Kidney (tissue), 13 donors: ENCODE measurements at regions not wholly inside any gene's neighbourhood (a gene's known extent, or its start where the extent isn't known, plus 50 kb on each side); places are given as distances from the start of the nearest gene placed in this dataset.

Source experiments
- DNase-seq, 5 donors: peaks; one replicate each; pipeline ENCODE4 v3.0.0-alpha.2; 2013 to 2020
- FAIRE-seq: peaks from 2 replicates; lab custom pipeline; 2012; peaks lifted over from hg19 to GRCh38; lab: Jason Lieb, UNC
- H3K27ac ChIP-seq, 2 donors: one replicate each; pipeline ENCODE4 v1.7.0; 2013; ENCODE audit warnings: low read depth in 2 of 2, low read length in 2 of 2, inconsistent platforms in 1 of 2
- H3K27me3 ChIP-seq: one replicate; pipeline ENCODE4 v1.7.1; 2013; ENCODE audit warnings: low read length, inconsistent platforms; ENCODE audit not compliant: control insufficient read depth, insufficient read depth
- H3K36me3 ChIP-seq, 3 donors: one replicate each; pipeline versions ENCODE4 v1.7.0 to v1.7.1; 2013; ENCODE audit warnings: low read length in 3 of 3, control low read depth in 1 of 3, inconsistent platforms in 1 of 3; ENCODE audit not compliant: insufficient read depth in 3 of 3, control insufficient read depth in 2 of 3
- H3K4me1 ChIP-seq, 3 donors: one replicate each; pipeline versions ENCODE4 v1.7.0 to v1.7.1; 2013; ENCODE audit warnings: low read length in 3 of 3, inconsistent platforms in 1 of 3, low read depth in 1 of 3; ENCODE audit not compliant: control insufficient read depth in 2 of 3, insufficient read depth in 2 of 3
- H3K4me3 ChIP-seq, 3 donors: one replicate each; pipeline versions ENCODE4 v1.7.0 to v1.8.1; 2013; ENCODE audit warnings: low read length in 3 of 3, control low read depth in 1 of 3, inconsistent platforms in 1 of 3
- H3K9ac ChIP-seq, 3 donors: one replicate each; pipeline versions ENCODE4 v1.7.0 to v1.7.1; 2013; ENCODE audit warnings: low read length in 3 of 3, control low read depth in 1 of 3, inconsistent platforms in 1 of 3
- H3K9me3 ChIP-seq, 3 donors: one replicate each; pipeline versions ENCODE4 v1.7.0 to v1.7.1; 2013; ENCODE audit warnings: low read length in 3 of 3, control low read depth in 1 of 3, inconsistent platforms in 1 of 3; ENCODE audit not compliant: control insufficient read depth in 2 of 3, insufficient read depth in 1 of 3
- intact Hi-C: fragments of 100-400 bp; cut with DNase I; formaldehyde crosslinking; loops from one replicate; pipeline ENCODE4 v1.11.1; 2022
- TF ChIP-seq, protein P1 (sequence below): IDR thresholded peaks from 3 replicates; pipeline ENCODE4 v1.5.1; 2012; ENCODE audit warnings: mild to moderate bottlenecking, moderate library complexity, borderline replicate concordance; ENCODE audit not compliant: insufficient read depth; ENCODE audit errors: extremely low read depth
- donor health status: control.
- donor health status: control.
- donor health status: control.
- donor health status: control.
- donor health status: control.
- donor health status: DM: yes; HTN: yes; CAD: no.
- donor health status: Normal renal cell carcinoma (clear cell type).

DNA sequence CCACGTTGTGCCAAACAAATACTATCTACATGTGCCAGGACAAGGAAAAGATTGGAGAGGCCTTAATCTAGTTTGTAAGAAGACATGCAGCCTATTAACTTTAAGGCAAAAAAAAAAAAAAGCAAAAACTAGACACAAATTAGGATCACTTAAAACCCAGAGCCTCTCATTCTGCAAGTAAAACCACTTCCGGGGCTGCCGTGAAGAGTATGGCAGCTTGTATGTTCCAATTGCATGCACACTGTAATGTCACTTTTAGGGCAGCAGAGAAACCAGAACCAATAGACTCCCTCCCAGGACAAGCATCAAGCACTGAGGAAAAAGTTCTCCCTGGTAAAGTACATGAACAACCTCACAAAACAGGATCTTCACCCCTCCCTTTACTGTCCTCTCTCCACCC is 70.6 kb downstream of the RSL24D1 start:
- TF ChIP-seq, protein P1, sequence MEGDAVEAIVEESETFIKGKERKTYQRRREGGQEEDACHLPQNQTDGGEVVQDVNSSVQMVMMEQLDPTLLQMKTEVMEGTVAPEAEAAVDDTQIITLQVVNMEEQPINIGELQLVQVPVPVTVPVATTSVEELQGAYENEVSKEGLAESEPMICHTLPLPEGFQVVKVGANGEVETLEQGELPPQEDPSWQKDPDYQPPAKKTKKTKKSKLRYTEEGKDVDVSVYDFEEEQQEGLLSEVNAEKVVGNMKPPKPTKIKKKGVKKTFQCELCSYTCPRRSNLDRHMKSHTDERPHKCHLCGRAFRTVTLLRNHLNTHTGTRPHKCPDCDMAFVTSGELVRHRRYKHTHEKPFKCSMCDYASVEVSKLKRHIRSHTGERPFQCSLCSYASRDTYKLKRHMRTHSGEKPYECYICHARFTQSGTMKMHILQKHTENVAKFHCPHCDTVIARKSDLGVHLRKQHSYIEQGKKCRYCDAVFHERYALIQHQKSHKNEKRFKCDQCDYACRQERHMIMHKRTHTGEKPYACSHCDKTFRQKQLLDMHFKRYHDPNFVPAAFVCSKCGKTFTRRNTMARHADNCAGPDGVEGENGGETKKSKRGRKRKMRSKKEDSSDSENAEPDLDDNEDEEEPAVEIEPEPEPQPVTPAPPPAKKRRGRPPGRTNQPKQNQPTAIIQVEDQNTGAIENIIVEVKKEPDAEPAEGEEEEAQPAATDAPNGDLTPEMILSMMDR: no peak
- Histone ChIP-seq H3K9me3 (no peaks in the 10 kb centered on the region), H3K36me3 (no peaks in the 10 kb centered on the region), H3K27me3 (no peaks in the 10 kb centered on the region), H3K4me1 (no peaks in the 10 kb centered on the region), H3K9ac (no peak overlapping the region), H3K4me3 (no peak overlapping the region), H3K27ac (no peak overlapping the region)
- no peak for FAIRE-seq
- intact Hi-C loops: no loop called here
- DNase-seq: no peak

DNA sequence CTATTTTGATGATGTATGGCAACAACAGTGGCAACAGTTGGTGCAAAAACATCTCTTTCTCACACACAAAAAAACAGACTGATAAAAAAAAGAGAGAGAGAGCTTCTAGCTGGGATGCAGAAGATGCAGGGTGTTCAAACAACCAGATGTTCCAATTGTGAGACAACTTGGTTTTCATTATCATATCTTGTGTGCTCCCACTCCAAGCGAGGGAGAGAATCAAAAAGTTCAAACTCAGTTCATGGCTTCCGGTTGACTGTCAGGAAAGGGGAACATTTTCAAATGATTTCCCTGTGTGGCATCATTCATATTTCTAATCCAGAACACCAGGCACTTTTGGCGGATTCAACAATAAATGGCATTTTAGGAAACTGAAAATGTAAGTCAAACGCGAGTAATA is 72.1 kb downstream of the RSL24D1 start:
- DNase-seq: no peak
- no peaks in the 10 kb centered on the region for H3K4me1 ChIP-seq
- TF ChIP-seq, protein P1: no peak
- H3K9me3 ChIP-seq: no peaks in the 10 kb centered on the region
- intact Hi-C loops: no loop called here
- FAIRE-seq: no peak
- H3K9ac ChIP-seq: no peak overlapping the region
- no peak overlapping the region for H3K27ac ChIP-seq
- no peaks in the 10 kb centered on the region for H3K36me3 ChIP-seq
- H3K4me3 ChIP-seq: no peak overlapping the region
- H3K27me3 ChIP-seq: no peaks in the 10 kb centered on the region

DNA sequence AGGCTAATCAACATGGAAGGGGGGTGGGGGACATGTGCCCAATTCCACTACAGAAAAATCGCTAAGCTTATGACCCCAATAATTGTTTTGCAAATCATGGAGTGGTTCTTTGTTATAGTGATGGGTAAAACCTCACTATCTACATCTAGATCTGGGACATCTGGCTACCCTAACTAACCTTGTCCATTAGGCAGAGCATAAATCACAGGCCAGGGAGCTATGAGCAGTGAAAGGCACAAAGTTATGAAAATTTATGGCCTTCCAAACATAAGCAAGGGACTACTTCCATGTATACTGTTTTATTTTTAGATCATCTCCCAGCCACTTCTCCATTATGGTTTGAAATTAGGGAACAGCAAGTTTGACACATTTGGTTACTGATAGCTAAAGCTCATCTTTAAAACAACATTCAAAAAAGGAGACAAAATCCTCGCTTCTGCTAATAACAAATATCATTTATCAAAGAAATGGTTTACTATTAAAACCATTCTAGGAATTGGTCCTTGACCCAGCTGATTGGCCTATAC is 78.3 kb downstream of the RSL24D1 start:
- no peak overlapping the region for H3K4me3 ChIP-seq
- FAIRE-seq (no peak), DNase-seq (peak in 1 of 5 donors; percentile 15)
- no peak overlapping the region for H3K9ac ChIP-seq
- no peak overlapping the region for H3K27ac ChIP-seq
- no peaks in the 10 kb centered on the region for H3K27me3 ChIP-seq
- intact Hi-C loops: no loop called here
- TF ChIP-seq, protein P1: no peak
- no peaks in the 10 kb centered on the region for H3K9me3 ChIP-seq
- no peaks in the 10 kb centered on the region for H3K4me1 ChIP-seq
- no peaks in the 10 kb centered on the region for H3K36me3 ChIP-seq

DNA sequence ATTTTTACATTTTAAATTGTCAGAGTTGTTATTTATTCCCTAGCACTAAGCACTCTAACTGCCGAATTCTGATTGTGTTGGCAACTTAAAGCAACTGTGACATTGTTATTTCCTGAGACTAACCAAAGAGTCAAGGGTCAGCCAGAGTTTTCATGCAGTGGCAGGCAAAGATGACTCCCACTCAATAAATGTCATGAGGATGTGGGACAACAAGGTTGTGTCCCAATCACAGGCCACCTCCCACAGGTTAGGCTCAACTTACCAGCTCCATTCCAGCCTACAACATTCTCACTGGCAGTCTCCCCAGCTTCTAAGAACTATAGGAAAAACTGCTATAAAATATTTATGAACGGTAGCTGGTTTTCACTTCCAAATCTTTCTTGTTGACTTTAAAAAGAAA is 80.1 kb downstream of the RSL24D1 start:
- H3K36me3 ChIP-seq: no peaks in the 10 kb centered on the region
- FAIRE-seq (no peak), DNase-seq (peak in 2 of 5 donors; percentile 23 to 35)
- H3K4me3 ChIP-seq: no peak overlapping the region
- H3K9me3 ChIP-seq: no peaks in the 10 kb centered on the region
- intact Hi-C loops: no loop called here
- H3K4me1 ChIP-seq: no peaks in the 10 kb centered on the region
- H3K27me3 ChIP-seq: no peaks in the 10 kb centered on the region
- no peak overlapping the region for H3K27ac ChIP-seq
- TF ChIP-seq, protein P1: no peak
- no peak overlapping the region for H3K9ac ChIP-seq
